Trophoblast cell (in vitro differentiated cells and primary cell): ENCODE measurements at regions not wholly inside any gene's neighbourhood (a gene's known extent, or its start where the extent isn't known, plus 50 kb on each side); places are given as distances from the start of the nearest gene placed in this dataset.
"Not testable (repeated sequence)": the region's sequence is repeated elsewhere in the genome, so short reads cannot be mapped to it uniquely, and the experiment has no call there.

Experiments
- DNase-seq, 2 donors: peaks; one replicate each; pipeline ENCODE4 v3.0.0-alpha.2; 2016
- H2AFZ ChIP-seq: 2 replicates; pipeline ENCODE4 v1.6.1; 2013; ENCODE audit warnings: low read length, moderate library complexity, mild to moderate bottlenecking; ENCODE audit not compliant: insufficient read depth, poor library complexity
- H2AK5ac ChIP-seq: 2 replicates; pipeline ENCODE4 v1.6.1; 2013; ENCODE audit warnings: mild to moderate bottlenecking, low read length
- H2BK120ac ChIP-seq: 2 replicates; pipeline ENCODE4 v1.6.1; 2013; ENCODE audit warnings: low read length, mild to moderate bottlenecking, moderate library complexity; ENCODE audit not compliant: insufficient read depth, poor library complexity
- H2BK12ac ChIP-seq: 2 replicates; pipeline ENCODE4 v1.6.1; 2013; ENCODE audit warnings: mild to moderate bottlenecking, low read length, moderate library complexity
- H2BK5ac ChIP-seq: 2 replicates; pipeline ENCODE4 v1.6.1; 2013; ENCODE audit warnings: low read length, low read depth, moderate library complexity, mild to moderate bottlenecking; ENCODE audit not compliant: poor library complexity
- H3K14ac ChIP-seq: 2 replicates; pipeline ENCODE4 v1.6.1; 2013; ENCODE audit warnings: mild to moderate bottlenecking, low read length
- H3K18ac ChIP-seq: 2 replicates; pipeline ENCODE4 v1.6.1; 2013; ENCODE audit warnings: mild to moderate bottlenecking, low read length
- H3K23ac ChIP-seq: 2 replicates; pipeline ENCODE4 v1.6.1; 2013; ENCODE audit warnings: low read length
- H3K27ac ChIP-seq: 2 replicates; pipeline ENCODE4 v1.5.1; 2013; ENCODE audit warnings: low read depth, mild to moderate bottlenecking, inconsistent platforms, low read length, moderate library complexity
- H3K27me3 ChIP-seq: 2 replicates; pipeline ENCODE4 v1.6.1; 2013; ENCODE audit warnings: inconsistent platforms, mild to moderate bottlenecking, low read length, moderate library complexity; ENCODE audit not compliant: insufficient read depth
- H3K36me3 ChIP-seq, 2 experiments: 1 replicate in 1 of 2; 2 replicates in 1 of 2; pipeline ENCODE4 v1.6.1; 2013; ENCODE audit warnings: low read length in 2 of 2, mild to moderate bottlenecking in 2 of 2, moderate library complexity in 1 of 2; ENCODE audit not compliant: insufficient read depth in 2 of 2, control insufficient read depth in 1 of 2
- H3K4ac ChIP-seq: 2 replicates; pipeline ENCODE4 v1.6.1; 2013; ENCODE audit warnings: low read depth, mild to moderate bottlenecking, low read length, moderate library complexity
- H3K4me1 ChIP-seq, 2 experiments: 1 replicate in 1 of 2; 2 replicates in 1 of 2; pipeline ENCODE4 v1.6.1; 2013; ENCODE audit warnings: low read length in 2 of 2, mild to moderate bottlenecking in 2 of 2, moderate library complexity in 1 of 2; ENCODE audit not compliant: insufficient read depth in 2 of 2, control insufficient read depth in 1 of 2
- H3K4me2 ChIP-seq: 2 replicates; pipeline ENCODE4 v1.6.1; 2013; ENCODE audit warnings: inconsistent platforms, mild to moderate bottlenecking, low read length, moderate library complexity
- H3K4me3 ChIP-seq: 2 replicates; pipeline ENCODE4 v1.5.1; 2013; ENCODE audit warnings: mild to moderate bottlenecking, low read depth, low read length, inconsistent platforms
- H3K79me1 ChIP-seq: one replicate; pipeline ENCODE4 v1.6.1; 2013; ENCODE audit warnings: low read length
- H3K79me2 ChIP-seq: 2 replicates; pipeline ENCODE4 v1.6.1; 2013; ENCODE audit warnings: low read length, mild to moderate bottlenecking; ENCODE audit not compliant: control insufficient read depth, insufficient read depth, poor library complexity
- H3K9ac ChIP-seq: 2 replicates; pipeline ENCODE4 v1.6.1; 2013; ENCODE audit warnings: mild to moderate bottlenecking, low read length
- H3K9me3 ChIP-seq: 2 replicates; pipeline ENCODE4 v1.6.1; 2013; ENCODE audit warnings: low read depth, mild to moderate bottlenecking, control low read depth, inconsistent platforms, low read length; ENCODE audit not compliant: insufficient read depth
- H4K12ac ChIP-seq: 2 replicates; pipeline ENCODE4 v1.6.1; 2013; ENCODE audit warnings: low read depth, mild to moderate bottlenecking, low read length, moderate library complexity
- H4K8ac ChIP-seq: 2 replicates; pipeline ENCODE4 v1.6.1; 2013; ENCODE audit warnings: low read depth, mild to moderate bottlenecking, low read length, moderate library complexity
- H4K91ac ChIP-seq: one replicate; pipeline ENCODE4 v1.6.1; 2013; ENCODE audit warnings: low read depth, mild to moderate bottlenecking, low read length, moderate library complexity
- WGBS: extraction: QIAGEN DNeasy Blood & Tissue Kit; methylation state at CpG from one replicate; pipeline ENCODE4 v1.1.7; 2013; ENCODE audit warnings: missing lambda C conversion rate; ENCODE audit not compliant: insufficient read length, insufficient coverage; ENCODE audit errors: extremely low coverage; 5-methylcytosine and 5-hydroxymethylcytosine counted together

DNA sequence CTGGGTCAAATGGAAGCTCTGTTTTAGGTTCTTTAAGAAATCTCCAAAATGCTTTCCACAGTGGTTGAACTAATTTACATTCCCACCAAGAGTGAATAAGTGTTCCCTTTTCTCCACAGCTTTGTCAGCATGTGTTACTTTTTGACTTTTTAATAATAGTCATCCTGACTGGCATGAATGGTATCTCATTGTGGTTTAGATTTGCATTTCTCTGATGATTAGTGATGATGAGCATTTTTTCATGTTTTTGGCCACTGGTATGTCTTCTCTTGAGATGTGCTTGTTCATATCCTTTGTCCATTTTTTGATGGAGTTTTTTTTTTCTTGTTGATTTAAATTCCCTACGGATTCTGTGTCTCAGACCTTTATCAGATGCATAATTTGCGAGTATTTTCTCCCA lies 745.0 kb upstream of the BCHE start:
- Histone ChIP-seq H3K79me2 (no peaks in the 10 kb centered on the region), H3K9me3 (peaks cover 2% of the 10 kb centered on the region), H3K4ac (no peak overlapping the region), H3K18ac (no peak overlapping the region), H4K12ac (no peak overlapping the region), H4K8ac (no peak overlapping the region), H3K27me3 (no peaks in the 10 kb centered on the region), H2AFZ (no peak overlapping the region), H4K91ac (no peak overlapping the region), H2BK12ac (no peak overlapping the region), H3K14ac (no peak overlapping the region), H2AK5ac (no peak overlapping the region), H2BK120ac (no peak overlapping the region), H3K79me1 (no peaks in the 10 kb centered on the region), H3K9ac (no peak overlapping the region), H2BK5ac (no peak overlapping the region), H3K36me3 (no peaks in the 10 kb centered on the region), H3K4me1 (no peaks in the 10 kb centered on the region), H3K27ac (no peak overlapping the region), H3K23ac (no peak overlapping the region), H3K4me2 (no peak overlapping the region), H3K4me3 (no peak overlapping the region)
- WGBS = no CpG with 5 or more reads among the region's 2 CpGs
- DNase-seq = no peak

GRCh38 chr3:166580561-166580960 lies 743.3 kb upstream of the BCHE start:
- Histone ChIP-seq H2AK5ac (no peak overlapping the region), H4K12ac (no peak overlapping the region), H3K14ac (no peak overlapping the region), H3K79me2 (no peaks in the 10 kb centered on the region), H2BK12ac (no peak overlapping the region), H3K36me3 (no peaks in the 10 kb centered on the region), H3K9me3 (peaks cover 2% of the 10 kb centered on the region), H3K4ac (no peak overlapping the region), H3K4me3 (no peak overlapping the region), H3K4me2 (no peak overlapping the region), H2BK5ac (no peak overlapping the region), H2AFZ (no peak overlapping the region), H3K4me1 (no peaks in the 10 kb centered on the region), H3K18ac (no peak overlapping the region), H3K23ac (no peak overlapping the region), H2BK120ac (no peak overlapping the region), H3K79me1 (no peaks in the 10 kb centered on the region), H4K8ac (no peak overlapping the region), H3K27me3 (no peaks in the 10 kb centered on the region), H3K27ac (no peak overlapping the region), H3K9ac (no peak overlapping the region), H4K91ac (no peak overlapping the region)
- no peak for DNase-seq
- WGBS = no CpG with 5 or more reads among the region's 6 CpGs

- no CpG with 5 or more reads among the region's 4 CpGs for WGBS
- H3K79me1 ChIP-seq = no peaks in the 10 kb centered on the region
- no peak overlapping the region for H2AFZ ChIP-seq
- H3K23ac ChIP-seq = no peak overlapping the region
- no peak overlapping the region for H4K91ac ChIP-seq
- no peak overlapping the region for H2BK12ac ChIP-seq
- no peaks in the 10 kb centered on the region for H3K27me3 ChIP-seq
- H3K9me3 ChIP-seq = peaks cover 2% of the 10 kb centered on the region
- H2AK5ac ChIP-seq = no peak overlapping the region
- H2BK5ac ChIP-seq = no peak overlapping the region
- H4K8ac ChIP-seq = no peak overlapping the region
- H2BK120ac ChIP-seq = no peak overlapping the region
- H3K36me3 ChIP-seq = no peaks in the 10 kb centered on the region
- H3K4me3 ChIP-seq = no peak overlapping the region
- H3K4ac ChIP-seq = no peak overlapping the region
- H3K27ac ChIP-seq = no peak overlapping the region
- H3K4me1 ChIP-seq = no peaks in the 10 kb centered on the region
- no peak overlapping the region for H3K4me2 ChIP-seq
- H4K12ac ChIP-seq = no peak overlapping the region
- no peak overlapping the region for H3K9ac ChIP-seq
- no peak for DNase-seq
- no peak overlapping the region for H3K18ac ChIP-seq
- no peaks in the 10 kb centered on the region for H3K79me2 ChIP-seq
- H3K14ac ChIP-seq = no peak overlapping the region
Measured at GRCh38 chr3:166575161-166575560, 737.9 kb upstream of the BCHE start.

DNA sequence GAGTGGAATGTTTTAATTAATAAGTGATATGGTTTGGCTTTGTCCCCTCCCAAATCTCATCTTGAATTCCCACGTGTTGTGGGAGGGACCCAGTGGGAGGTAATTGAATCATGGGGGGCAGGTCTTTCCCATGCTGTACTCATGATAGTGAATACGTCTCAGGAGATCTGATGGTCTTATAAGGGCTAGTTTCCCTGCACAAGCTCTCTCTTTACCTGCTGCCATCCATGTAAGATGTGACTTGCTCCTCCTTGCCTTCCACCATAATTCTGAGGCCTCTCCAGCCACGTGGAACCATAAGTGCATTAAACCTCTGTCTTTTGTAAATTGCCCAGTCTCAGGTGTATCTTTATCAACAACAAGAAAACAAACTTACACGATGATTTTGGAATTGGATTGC lies 734.5 kb upstream of the BCHE start:
- H3K14ac ChIP-seq, H2BK5ac ChIP-seq, H3K79me2 ChIP-seq: not testable (repeated sequence)

More for the DNA sequence above, 734.5 kb upstream of the BCHE start:
- not testable (repeated sequence) for H3K9ac ChIP-seq, H4K12ac ChIP-seq, H3K23ac ChIP-seq, H3K4me2 ChIP-seq, H2BK12ac ChIP-seq, H2AFZ ChIP-seq, H3K79me1 ChIP-seq, DNase-seq, H4K91ac ChIP-seq, H2BK120ac ChIP-seq, H3K4me1 ChIP-seq, H3K9me3 ChIP-seq, H3K4ac ChIP-seq, H4K8ac ChIP-seq, H3K27ac ChIP-seq, H2AK5ac ChIP-seq, H3K18ac ChIP-seq, H3K4me3 ChIP-seq, H3K36me3 ChIP-seq, H3K27me3 ChIP-seq
- no CpG with 5 or more reads among the region's 4 CpGs for WGBS
